CD4-positive, alpha-beta memory T cell (primary cell): ENCODE measurements at regions not wholly inside any gene's neighbourhood (a gene's known extent, or its start where the extent isn't known, plus 50 kb on each side); places are given as distances from the start of the nearest gene placed in this dataset.
"Not testable (repeated sequence)": the region's sequence is repeated elsewhere in the genome, so short reads cannot be mapped to it uniquely, and the experiment has no call there.

Source experiments
- CTCF ChIA-PET: fragments of 350-600 bp; sonication (Branson Sonifier 250); formaldehyde crosslinking; loops from one replicate; lab custom pipeline; 2021; ENCODE audit warnings: inconsistent platforms; ENCODE audit not compliant: partially characterized antibody; lab: Charles Lee
- POLR2A ChIA-PET: fragments of 350-600 bp; sonication (Branson Sonifier 250); formaldehyde crosslinking; loops from one replicate; lab custom pipeline; 2021; ENCODE audit not compliant: partially characterized antibody; lab: Charles Lee
- DNase-seq, 5 donors: peaks; one replicate each; pipeline versions ENCODE4 v3.0.0 to v3.0.0-alpha.2; 2020 to 2022; ENCODE audit warnings: mixed read lengths in 1 of 5
- H3K27ac ChIP-seq: one replicate; pipeline ENCODE4 v1.7.0; 2013; ENCODE audit warnings: low read depth, low read length
- H3K27me3 ChIP-seq: 2 replicates; pipeline ENCODE4 v1.7.0; 2013; ENCODE audit warnings: mild to moderate bottlenecking, low read length, moderate library complexity; ENCODE audit not compliant: insufficient read depth
- H3K36me3 ChIP-seq: 2 replicates; pipeline ENCODE4 v1.7.0; 2013; ENCODE audit warnings: mild to moderate bottlenecking, low read length, moderate library complexity; ENCODE audit not compliant: insufficient read depth
- H3K4me1 ChIP-seq: 2 replicates; pipeline ENCODE4 v1.7.0; 2013; ENCODE audit warnings: mild to moderate bottlenecking, low read length, moderate library complexity; ENCODE audit not compliant: insufficient read depth
- H3K4me3 ChIP-seq, 2 donors: one replicate each; pipeline ENCODE4 v1.7.0; 2013; ENCODE audit warnings: low read length in 2 of 2, mild to moderate bottlenecking in 1 of 2
- H3K9me3 ChIP-seq, 2 donors: one replicate each; pipeline ENCODE4 v1.7.0; 2013; ENCODE audit warnings: low read length in 2 of 2, control low read depth in 1 of 2; ENCODE audit not compliant: control insufficient read depth in 1 of 2
- H3K27ac Mint-ChIP-seq, 7 donors: one replicate each; pipeline ENCODE4 v1.8.0; 2020 to 2021; ENCODE audit warnings: mixed read lengths in 7 of 7, mild to moderate bottlenecking in 6 of 7, inconsistent platforms in 3 of 7, moderate library complexity in 3 of 7
- H3K27me3 Mint-ChIP-seq, 2 donors: one replicate each; pipeline ENCODE4 v1.8.0; 2020 to 2021; ENCODE audit warnings: mixed read lengths in 2 of 2
- H3K36me3 Mint-ChIP-seq, 2 donors: one replicate each; pipeline ENCODE4 v1.8.0; 2020 to 2021; ENCODE audit warnings: mixed read lengths in 2 of 2, inconsistent platforms in 1 of 2, mild to moderate bottlenecking in 1 of 2
- H3K4me1 Mint-ChIP-seq, 4 donors: one replicate each; pipeline ENCODE4 v1.8.0; 2020 to 2021; ENCODE audit warnings: mixed read lengths in 4 of 4, mild to moderate bottlenecking in 1 of 4
- H3K4me3 Mint-ChIP-seq, 8 donors: one replicate each; pipeline ENCODE4 v1.8.0; 2020 to 2021; ENCODE audit warnings: mixed read lengths in 8 of 8, mild to moderate bottlenecking in 7 of 8, moderate library complexity in 6 of 8, inconsistent platforms in 3 of 8
- H3K9me3 Mint-ChIP-seq, 8 donors: one replicate each; pipeline ENCODE4 v1.8.0; 2020 to 2021; ENCODE audit warnings: mixed read lengths in 8 of 8, mild to moderate bottlenecking in 5 of 8, inconsistent platforms in 3 of 8, moderate library complexity in 1 of 8
- intact Hi-C: fragments of 100-400 bp; cut with micrococcal nuclease; formaldehyde crosslinking; loops from one replicate; pipeline ENCODE4 v1.15.1; 2023

DNA sequence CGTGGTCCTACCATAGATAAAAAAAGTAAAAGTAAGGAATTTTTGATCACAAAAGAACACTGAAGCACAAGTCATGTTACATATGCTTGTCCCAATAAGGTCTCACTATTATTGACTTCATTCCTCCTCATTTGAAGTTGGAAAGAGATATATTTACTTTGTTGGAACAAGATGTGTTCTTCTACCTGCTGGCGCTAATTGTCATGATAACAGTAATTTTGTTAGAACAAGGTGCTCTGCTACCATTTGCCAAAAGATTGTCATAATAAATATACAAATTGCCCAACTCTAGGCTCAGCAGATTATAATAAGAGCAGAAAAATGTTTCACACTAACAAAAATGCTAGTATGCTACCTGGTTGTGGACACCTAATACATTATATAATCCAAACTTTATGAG is 77.0 kb downstream of the CCDC74A start:
- intact Hi-C loops, H3K27ac Mint-ChIP-seq, H3K4me3 Mint-ChIP-seq, CTCF ChIA-PET, POLR2A ChIA-PET, H3K4me1 ChIP-seq, H3K4me1 Mint-ChIP-seq, H3K36me3 Mint-ChIP-seq, H3K27me3 ChIP-seq, DNase-seq, H3K36me3 ChIP-seq, H3K27ac ChIP-seq, H3K9me3 Mint-ChIP-seq, H3K4me3 ChIP-seq, H3K9me3 ChIP-seq: not testable (repeated sequence)
- H3K27me3 Mint-ChIP-seq: peaks cover 15 to 20% of the 10 kb centered on the region in 2 donors

DNA sequence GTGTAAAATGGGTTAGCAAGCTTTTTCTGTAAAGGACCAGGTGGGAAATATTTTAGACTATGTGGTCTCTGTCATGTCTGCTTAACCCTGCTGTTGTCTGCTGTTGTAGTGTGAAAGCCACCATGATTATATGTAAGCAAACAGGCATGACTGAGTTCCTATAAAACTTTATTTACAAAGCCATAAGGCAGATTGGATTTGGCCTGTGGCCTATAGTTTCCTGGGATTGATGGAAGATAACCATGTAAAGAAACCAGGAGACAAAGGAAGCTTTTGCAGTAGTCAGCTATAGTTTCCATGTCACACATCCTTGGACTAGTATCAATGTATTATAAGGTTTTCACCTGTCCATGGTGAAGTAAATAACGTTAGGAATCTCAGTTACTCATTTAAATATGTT is 78.7 kb downstream of the CCDC74A start:
- POLR2A ChIA-PET, H3K36me3 ChIP-seq, H3K36me3 Mint-ChIP-seq, H3K27ac Mint-ChIP-seq, H3K4me1 Mint-ChIP-seq, intact Hi-C loops, H3K27ac ChIP-seq, H3K4me3 ChIP-seq, H3K4me1 ChIP-seq, H3K9me3 ChIP-seq, DNase-seq, CTCF ChIA-PET, H3K9me3 Mint-ChIP-seq, H3K27me3 ChIP-seq, H3K4me3 Mint-ChIP-seq: not testable (repeated sequence)
- H3K27me3 Mint-ChIP-seq: peaks cover 15 to 20% of the 10 kb centered on the region in 2 donors

DNA sequence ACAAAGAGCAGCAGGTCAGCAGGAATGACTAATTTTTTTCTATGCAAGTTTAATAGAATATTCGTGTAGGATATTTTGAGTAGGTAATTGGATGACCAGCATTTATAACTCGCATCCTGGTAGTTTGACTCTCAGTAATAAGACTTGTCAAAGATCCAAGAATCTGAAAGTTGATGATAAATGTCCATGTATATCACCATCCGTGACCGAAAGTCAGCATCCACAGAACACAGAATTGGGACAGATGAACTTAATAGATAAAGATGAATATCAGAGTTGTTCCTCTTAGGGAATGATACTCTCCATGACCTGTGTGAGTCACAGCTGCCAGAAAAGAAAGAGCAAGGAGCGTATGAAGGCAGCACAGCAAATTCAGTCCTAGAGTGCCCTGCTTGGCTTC is 79.4 kb downstream of the CCDC74A start:
- CTCF ChIA-PET, intact Hi-C loops, H3K9me3 Mint-ChIP-seq, H3K27me3 ChIP-seq, H3K4me1 Mint-ChIP-seq, H3K9me3 ChIP-seq, DNase-seq, POLR2A ChIA-PET, H3K36me3 Mint-ChIP-seq, H3K27ac ChIP-seq, H3K27ac Mint-ChIP-seq, H3K4me3 Mint-ChIP-seq, H3K4me1 ChIP-seq, H3K36me3 ChIP-seq, H3K4me3 ChIP-seq: not testable (repeated sequence)
- peaks cover 15 to 19% of the 10 kb centered on the region in 2 donors for H3K27me3 Mint-ChIP-seq

DNA sequence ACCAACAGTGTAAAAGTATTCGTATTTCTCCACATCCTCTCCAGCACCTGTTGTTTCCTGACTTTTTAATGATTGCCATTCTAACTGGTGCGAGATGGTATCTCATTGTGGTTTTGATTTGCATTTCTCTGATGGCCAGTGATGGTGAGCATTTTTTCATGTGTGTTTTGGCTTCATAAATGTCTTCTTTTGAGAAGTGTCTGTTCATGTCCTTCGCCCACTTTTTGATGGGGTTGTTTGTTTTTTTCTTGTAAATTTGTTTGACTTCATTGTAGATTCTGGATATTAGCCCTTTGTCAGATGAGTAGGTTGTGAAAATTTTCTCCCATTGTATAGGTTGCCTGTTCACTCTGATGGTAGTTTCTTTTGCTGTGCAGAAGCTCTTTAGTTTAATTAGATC is 86.9 kb downstream of the CCDC74A start:
- H3K27ac Mint-ChIP-seq, H3K4me1 Mint-ChIP-seq, DNase-seq, H3K9me3 ChIP-seq, H3K36me3 Mint-ChIP-seq, H3K4me3 ChIP-seq, H3K27ac ChIP-seq, H3K4me3 Mint-ChIP-seq, H3K9me3 Mint-ChIP-seq, intact Hi-C loops, POLR2A ChIA-PET, CTCF ChIA-PET, H3K36me3 ChIP-seq, H3K27me3 ChIP-seq, H3K4me1 ChIP-seq: not testable (repeated sequence)
- H3K27me3 Mint-ChIP-seq: peaks cover 6 to 13% of the 10 kb centered on the region in 2 donors

DNA sequence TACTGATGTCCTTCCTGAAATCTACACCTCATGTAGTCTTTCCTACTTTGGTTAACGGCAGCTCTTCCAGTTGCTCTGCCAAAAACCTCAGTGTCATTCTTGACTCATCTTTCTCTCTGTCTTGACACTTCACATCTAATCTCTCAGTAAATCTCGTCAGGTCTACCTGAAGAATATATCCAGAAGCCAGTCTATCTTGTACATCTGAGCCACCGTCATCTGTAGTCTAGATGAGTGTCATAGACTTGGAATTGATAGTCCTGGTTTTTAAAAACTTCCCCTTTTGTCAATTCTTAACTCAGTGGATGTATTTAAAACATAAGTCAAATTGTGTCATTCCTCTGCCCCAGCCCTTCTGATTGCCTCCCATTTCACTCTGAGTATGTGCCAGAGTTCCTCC is 90.6 kb downstream of the CCDC74A start:
- H3K36me3 Mint-ChIP-seq: not testable (repeated sequence)

DNA sequence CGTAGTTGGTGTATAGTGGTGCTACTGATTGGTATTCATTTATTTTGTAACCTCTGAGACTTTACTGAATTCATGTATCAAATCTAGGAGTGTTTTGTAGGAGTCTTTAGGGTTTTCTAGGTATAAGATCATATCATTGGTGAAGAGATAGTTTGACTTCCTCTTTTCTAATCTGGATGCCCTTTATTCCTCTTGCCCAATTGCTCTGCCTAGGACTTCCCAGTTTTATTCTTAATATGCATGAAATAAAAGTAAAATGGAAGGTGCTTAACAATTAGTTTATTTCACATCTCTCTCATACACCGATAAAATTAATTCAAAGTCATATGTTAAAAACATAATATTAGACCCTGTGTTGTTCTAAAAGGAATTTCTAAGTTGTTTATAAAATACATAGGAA is 95.2 kb downstream of the CCDC74A start:
- H3K27me3 Mint-ChIP-seq: peaks cover 11 to 12% of the 10 kb centered on the region in 2 donors
- intact Hi-C loops, H3K36me3 ChIP-seq, H3K27ac ChIP-seq, H3K4me1 Mint-ChIP-seq, H3K9me3 Mint-ChIP-seq, H3K4me3 ChIP-seq, H3K9me3 ChIP-seq, H3K4me3 Mint-ChIP-seq, DNase-seq, CTCF ChIA-PET, H3K27me3 ChIP-seq, H3K4me1 ChIP-seq, H3K27ac Mint-ChIP-seq, POLR2A ChIA-PET, H3K36me3 Mint-ChIP-seq: not testable (repeated sequence)

More for the DNA sequence above, 90.6 kb downstream of the CCDC74A start:
- H3K27ac Mint-ChIP-seq, POLR2A ChIA-PET, H3K27me3 ChIP-seq, H3K4me1 ChIP-seq, intact Hi-C loops, H3K4me3 Mint-ChIP-seq, H3K36me3 ChIP-seq, H3K4me3 ChIP-seq, H3K4me1 Mint-ChIP-seq, CTCF ChIA-PET, H3K9me3 Mint-ChIP-seq, DNase-seq, H3K9me3 ChIP-seq, H3K27ac ChIP-seq: not testable (repeated sequence)
- peaks cover 8 to 13% of the 10 kb centered on the region in 2 donors for H3K27me3 Mint-ChIP-seq

DNA sequence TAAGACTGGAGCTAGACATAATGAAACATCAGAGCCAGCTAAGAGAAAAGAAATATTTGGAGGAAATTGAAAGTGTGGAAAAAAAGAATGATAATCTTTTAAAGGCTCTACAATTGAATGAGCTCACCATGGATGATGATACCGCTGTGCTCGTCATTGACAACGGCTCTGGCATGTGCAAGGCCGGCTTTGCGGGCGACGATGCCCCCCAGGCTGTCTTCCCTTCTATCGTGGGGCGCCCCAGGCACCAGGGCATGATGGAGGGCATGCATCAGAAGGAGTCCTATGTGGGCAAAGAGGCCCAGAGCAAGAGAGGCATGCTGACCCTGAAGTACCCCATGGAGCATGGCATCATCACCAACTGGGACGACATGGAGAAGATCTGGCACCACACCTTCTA is 98.3 kb downstream of the CCDC74A start:
- H3K27ac ChIP-seq, H3K36me3 ChIP-seq, H3K4me3 ChIP-seq, POLR2A ChIA-PET, H3K9me3 Mint-ChIP-seq, intact Hi-C loops, H3K9me3 ChIP-seq, H3K27me3 ChIP-seq, H3K4me1 Mint-ChIP-seq, H3K27me3 Mint-ChIP-seq, H3K4me1 ChIP-seq, H3K4me3 Mint-ChIP-seq, H3K36me3 Mint-ChIP-seq, H3K27ac Mint-ChIP-seq, CTCF ChIA-PET, DNase-seq: not testable (repeated sequence)

DNA sequence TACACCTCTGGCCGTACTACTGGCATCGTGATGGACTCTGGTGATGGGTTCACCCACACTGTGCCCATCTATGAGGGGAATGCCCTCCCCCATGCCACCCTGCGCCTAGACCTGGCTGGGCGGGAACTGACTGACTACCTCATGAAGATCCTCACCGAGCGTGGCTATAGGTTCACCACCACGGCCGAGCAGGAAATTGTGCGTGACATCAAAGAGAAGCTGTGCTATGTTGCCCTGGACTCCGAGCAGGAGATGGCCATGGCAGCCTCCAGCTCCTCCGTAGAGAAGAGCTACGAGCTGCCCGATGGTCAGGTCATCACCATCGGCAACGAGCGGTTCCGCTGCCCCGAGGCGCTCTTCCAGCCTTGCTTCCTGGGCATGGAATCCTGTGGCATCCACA is 98.9 kb downstream of the CCDC74A start:
- not testable (repeated sequence) for H3K27me3 ChIP-seq

More for the DNA sequence above, 98.9 kb downstream of the CCDC74A start:
- H3K27ac Mint-ChIP-seq, H3K9me3 Mint-ChIP-seq, H3K4me1 ChIP-seq, H3K27ac ChIP-seq, H3K36me3 ChIP-seq, DNase-seq, H3K9me3 ChIP-seq, H3K36me3 Mint-ChIP-seq, CTCF ChIA-PET, intact Hi-C loops, H3K4me1 Mint-ChIP-seq, H3K4me3 ChIP-seq, POLR2A ChIA-PET, H3K4me3 Mint-ChIP-seq, H3K27me3 Mint-ChIP-seq: not testable (repeated sequence)
